ENCODE measurements at regions not wholly inside any gene's neighbourhood (a gene's known extent, or its start where the extent isn't known, plus 50 kb on each side); places are given as distances from the start of the nearest gene placed in this dataset.

DNA sequence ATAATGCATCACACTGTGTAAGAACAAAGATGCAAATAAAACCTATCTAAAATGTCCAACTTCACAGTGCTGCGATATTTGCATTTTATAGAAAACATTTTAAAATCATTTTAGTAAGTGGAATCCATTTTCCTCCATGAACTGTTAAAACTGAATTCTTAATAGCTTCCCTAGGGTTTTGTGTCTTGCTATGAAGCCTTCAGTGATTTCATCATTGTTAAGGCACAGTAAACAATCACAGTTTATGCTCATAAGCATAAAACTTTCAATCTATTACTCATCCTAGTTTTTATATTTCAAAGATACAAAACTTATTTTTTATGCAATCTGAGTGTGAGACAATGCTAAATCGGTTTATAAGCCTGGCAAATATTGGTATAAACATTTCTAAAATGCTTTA is 509.7 kb downstream of the TUSC7 start:
- H4K91ac ChIP-seq (replicated peaks; ENCODE audit: insufficient read length, low read length), result no peak overlapping the region
- WGBS, 2 experiments (ENCODE audit: extremely low coverage in 1 of 2, insufficient coverage in 1 of 2, insufficient read length in 1 of 2, insufficient replicate concordance in 2 of 2, low coverage in 1 of 2, low lambda C conversion rate in 2 of 2, missing lambda C conversion rate in 1 of 2), result 91% methylated on average over 2 of the region's 2 CpGs; no CpG with 5 or more reads in 1 of the 2 experiments
- H3K18ac ChIP-seq (ENCODE audit: extremely low read depth, low read length), result no peak overlapping the region
- no peaks in the 10 kb centered on the region for H3K27me3 ChIP-seq (replicated peaks in 1 of 4; ENCODE audit: control insufficient read depth in 3 of 4, extremely low read depth in 1 of 4, insufficient read depth in 3 of 4, low read length in 3 of 4)
- no peak overlapping the region for H3K56ac ChIP-seq (replicated peaks; ENCODE audit: insufficient read length, low read depth, low read length)
- H2AFZ ChIP-seq (ENCODE audit: low read length), result no peak overlapping the region
- H3K4ac ChIP-seq (replicated peaks; ENCODE audit: insufficient read length, low read depth, low read length), result no peak overlapping the region
- H3K4me3 ChIP-seq (ENCODE audit: extremely low read depth in 1 of 4, insufficient read depth in 2 of 4, low read depth in 3 of 4, low read length in 4 of 4), result no peak overlapping the region
- CTCF ChIA-PET (ENCODE audit: partially characterized antibody), result interaction anchor here (0.7 kb wide), 1 partner anchor 9 kb away, joined by 3 read pairs; no protein-coding TSS in a partner anchor
- no peak overlapping the region for H3K27ac ChIP-seq (ENCODE audit: low read depth, low read length)
- no peaks in the 10 kb centered on the region for H3K79me2 ChIP-seq (ENCODE audit: control insufficient read depth in 1 of 2, insufficient read depth in 2 of 2, low read length in 2 of 2)
- H2BK120ac ChIP-seq (replicated peaks; ENCODE audit: low read depth, low read length), result no peak overlapping the region
- no peak overlapping the region for H2BK5ac ChIP-seq (ENCODE audit: low read depth, low read length)
- H3K4me2 ChIP-seq (ENCODE audit: insufficient read depth in 1 of 2, low read depth in 2 of 2, low read length in 2 of 2), result no peak overlapping the region
- no peak overlapping the region for H2AK5ac ChIP-seq (ENCODE audit: low read depth, low read length)
- H4K8ac ChIP-seq (ENCODE audit: extremely low read depth, insufficient read depth, low read length), result no peak overlapping the region
- no peaks in the 10 kb centered on the region for H3K79me1 ChIP-seq (ENCODE audit: low read depth, low read length)
- H3K36me3 ChIP-seq (ENCODE audit: control insufficient read depth in 2 of 4, insufficient read depth in 4 of 4, low read length in 3 of 4), result no peaks in the 10 kb centered on the region
- TF ChIP-seq KDM1A (IDR thresholded peaks at IDR 0.05; ENCODE audit: borderline replicate concordance, low read length), result no peak
- TF ChIP-seq RXRA (IDR thresholded peaks at IDR 0.05; ENCODE audit: insufficient read depth, low read depth, low read length), result no peak
- no peak for TF ChIP-seq ATF2 (IDR thresholded peaks at IDR 0.05; ENCODE audit: low read length)
- no peak for TF ChIP-seq JUND (IDR thresholded peaks at IDR 0.05; ENCODE audit: low read length)
- H2BK12ac ChIP-seq (ENCODE audit: low read depth, low read length), result no peak overlapping the region
- no peak overlapping the region for H3K9ac ChIP-seq (replicated peaks in 1 of 4; ENCODE audit: extremely low read depth in 1 of 4, low read depth in 3 of 4, low read length in 3 of 4)
- H3K23ac ChIP-seq (ENCODE audit: insufficient read length), result no peak overlapping the region
- H4K20me1 ChIP-seq (replicated peaks in 1 of 2; ENCODE audit: control insufficient read depth in 1 of 2, insufficient read depth in 2 of 2, low read length in 2 of 2), result no peaks in the 10 kb centered on the region
- no peak overlapping the region for H2BK15ac ChIP-seq (ENCODE audit: low read length)
- H2BK20ac ChIP-seq (ENCODE audit: low read length), result no peak overlapping the region
- FAIRE-seq (no peak), DNase-seq (ENCODE audit: low read depth in 1 of 2, low spot score in 2 of 2) (no peak)
- POLR2A ChIA-PET (ENCODE audit: partially characterized antibody), result no interaction called here
- H3K23me2 ChIP-seq (ENCODE audit: low read depth, low read length), result no peaks in the 10 kb centered on the region
- H3K9me3 ChIP-seq (ENCODE audit: insufficient read depth in 2 of 2, low read depth in 1 of 2, low read length in 1 of 2), result no peaks in the 10 kb centered on the region
- no peak overlapping the region for H4K5ac ChIP-seq (ENCODE audit: insufficient read length, low read depth, low read length)
- no peak overlapping the region for H3K14ac ChIP-seq (ENCODE audit: insufficient read length)
- H3K4me1 ChIP-seq (replicated peaks in 1 of 4; ENCODE audit: control insufficient read depth in 3 of 4, insufficient read depth in 4 of 4, low read length in 3 of 4), result no peaks in the 10 kb centered on the region
